ENCODE measurements at regions not wholly inside any gene's neighbourhood (a gene's known extent, or its start where the extent isn't known, plus 50 kb on each side); places are given as distances from the start of the nearest gene placed in this dataset.
"Not testable (repeated sequence)": the region's sequence is repeated elsewhere in the genome, so short reads cannot be mapped to it uniquely, and the experiment has no call there.

DNA sequence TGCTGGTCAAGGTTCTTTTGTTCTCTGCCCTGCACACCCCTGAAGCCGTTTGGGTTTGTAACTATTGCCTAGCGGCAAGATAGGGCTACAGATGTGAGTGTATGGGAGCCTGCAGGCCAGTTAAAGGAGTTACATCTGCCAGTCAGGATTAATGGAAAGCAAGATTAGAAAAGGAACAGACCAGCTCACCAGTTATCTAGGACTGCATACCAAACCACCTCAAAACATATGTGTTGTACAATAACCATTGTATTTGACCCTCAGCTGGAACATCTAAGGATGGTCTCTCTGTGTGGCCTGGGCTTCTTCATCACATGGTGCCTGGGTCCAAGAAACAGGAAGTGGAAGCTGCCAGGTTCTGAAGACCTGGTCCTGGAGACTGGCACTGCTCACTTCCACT, 52.5 kb upstream of the FBXO28 start:
- no peak for DNase-seq (ENCODE audit: low read depth)

DNA sequence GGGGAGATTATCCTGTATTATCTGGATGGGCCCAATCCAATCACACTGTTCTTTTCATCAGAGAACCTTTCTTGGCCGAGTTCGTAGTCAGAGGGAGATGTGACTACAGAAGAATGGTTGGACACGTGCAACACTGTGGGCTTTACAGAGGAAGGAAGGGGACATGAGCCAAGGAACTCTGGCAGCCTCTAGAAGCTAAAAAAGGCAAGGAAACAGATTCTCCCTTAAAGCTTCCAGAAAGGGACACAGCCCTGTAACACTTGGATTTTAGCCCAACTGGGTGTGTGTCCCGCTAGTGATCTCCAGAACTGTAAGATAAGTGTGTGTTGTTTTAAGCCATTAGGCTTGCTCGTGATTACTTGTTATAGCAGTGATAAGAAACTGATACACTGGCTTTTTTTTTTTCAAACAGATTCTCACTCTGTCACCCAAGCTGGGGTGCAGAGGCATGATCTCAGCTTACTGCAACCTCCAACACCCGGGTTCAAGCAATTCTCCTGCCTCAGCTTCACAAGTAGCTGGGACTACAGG, 53.9 kb upstream of the FBXO28 start:
- no peak for DNase-seq (ENCODE audit: low read depth)

DNA sequence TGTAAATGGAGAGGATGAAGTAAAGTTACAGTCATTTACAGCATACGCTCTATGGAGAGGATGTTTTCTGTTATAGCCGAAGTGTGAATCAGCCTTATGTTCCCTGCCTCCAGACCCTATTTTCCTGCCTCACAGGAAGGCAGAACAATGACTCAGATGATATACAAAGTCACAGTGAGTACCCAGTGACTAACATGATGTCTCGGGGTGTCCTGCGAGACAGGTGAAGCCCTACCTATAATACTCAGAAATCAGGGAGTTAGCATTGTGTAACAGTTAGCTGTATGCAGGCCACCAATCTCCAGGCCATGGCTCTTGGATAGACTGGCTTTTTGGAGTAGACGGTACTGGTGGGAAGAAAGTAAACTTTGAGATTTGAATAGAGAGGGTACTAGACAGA, 55.6 kb upstream of the FBXO28 start:
- no peak for DNase-seq (ENCODE audit: low read depth)

DNA sequence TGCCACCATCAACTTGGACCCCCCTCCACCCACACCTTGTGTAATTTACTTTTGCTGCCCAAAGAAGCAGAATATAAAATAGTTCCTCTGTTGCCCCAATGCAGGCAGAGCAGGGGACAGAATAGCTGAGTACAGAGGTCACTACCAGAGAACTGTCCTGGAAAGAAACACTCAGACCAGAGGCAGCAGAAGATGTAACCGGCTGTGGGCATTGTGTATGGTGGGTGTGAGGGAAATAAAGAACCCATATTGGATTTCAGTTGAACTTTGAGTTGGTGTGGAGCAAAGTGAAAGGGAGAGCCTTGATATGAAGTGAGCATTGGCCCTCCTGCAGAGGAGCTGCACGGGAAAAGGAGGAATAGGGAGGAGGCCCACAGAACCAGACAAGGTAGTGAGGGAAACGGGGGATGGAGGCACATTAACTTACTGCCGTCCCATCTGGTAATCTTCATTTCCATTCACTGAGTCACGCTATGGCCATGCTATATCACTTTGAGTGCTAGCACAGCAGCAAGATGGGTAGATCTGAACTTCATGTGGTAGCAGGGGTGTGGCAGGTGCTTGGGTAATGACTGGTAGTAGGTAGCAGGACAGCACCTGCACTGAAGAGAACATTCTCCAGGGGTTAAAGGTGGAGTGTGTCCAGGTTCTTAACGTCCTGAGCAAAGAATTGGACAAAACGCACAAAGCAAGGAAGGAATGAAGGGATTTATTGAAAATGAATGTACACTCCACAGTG, 56.3 kb upstream of the FBXO28 start:
- no peak for DNase-seq (ENCODE audit: low read depth)

- DNase-seq (ENCODE audit: low read depth) = no peak
Measured at GRCh38 chr1:224054611-224055010, 59.3 kb upstream of the FBXO28 start.

GRCh38 chr1:224054012-224054411, 59.9 kb upstream of the FBXO28 start:
- DNase-seq (ENCODE audit: low read depth) = no peak

DNA sequence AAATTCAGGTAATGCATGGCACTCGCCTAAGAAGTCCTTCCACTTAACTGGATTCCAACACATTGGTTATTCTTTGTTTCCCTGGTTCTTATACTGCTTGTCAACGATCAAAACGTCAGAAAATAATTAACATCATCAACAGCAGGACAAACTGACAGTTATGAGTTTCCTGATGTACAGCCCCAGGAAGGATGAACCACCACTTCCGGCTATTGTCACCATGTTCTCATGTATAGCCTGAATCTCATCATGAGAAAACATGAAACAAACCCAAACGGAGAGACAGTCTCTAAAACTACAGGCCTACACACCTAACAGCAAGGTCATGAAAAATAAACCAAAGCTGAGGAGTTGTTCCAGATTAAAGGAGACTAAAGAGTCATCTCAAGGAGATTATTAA, 60.5 kb upstream of the FBXO28 start:
- DNase-seq (ENCODE audit: low read depth) = no peak

DNA sequence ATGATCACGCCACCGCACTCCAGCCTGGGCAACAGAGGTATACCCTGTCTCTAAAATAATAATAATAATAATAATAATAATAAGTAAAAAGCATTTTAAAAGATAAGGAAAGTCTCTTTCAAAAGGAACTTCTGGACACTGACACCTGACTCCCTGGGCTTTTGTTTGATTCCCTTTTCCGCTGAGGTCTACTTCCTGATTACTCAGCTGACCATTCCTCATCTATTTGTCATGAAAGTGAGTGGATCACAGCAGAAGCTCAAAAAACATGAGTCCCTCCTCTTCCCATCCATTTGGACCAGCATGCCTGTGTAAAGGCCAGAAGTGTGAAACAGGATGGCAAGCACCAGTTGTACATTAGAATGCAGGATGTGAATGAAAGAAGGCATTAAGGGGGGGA, 61.1 kb upstream of the FBXO28 start:
- no peak for DNase-seq (ENCODE audit: low read depth)

DNA sequence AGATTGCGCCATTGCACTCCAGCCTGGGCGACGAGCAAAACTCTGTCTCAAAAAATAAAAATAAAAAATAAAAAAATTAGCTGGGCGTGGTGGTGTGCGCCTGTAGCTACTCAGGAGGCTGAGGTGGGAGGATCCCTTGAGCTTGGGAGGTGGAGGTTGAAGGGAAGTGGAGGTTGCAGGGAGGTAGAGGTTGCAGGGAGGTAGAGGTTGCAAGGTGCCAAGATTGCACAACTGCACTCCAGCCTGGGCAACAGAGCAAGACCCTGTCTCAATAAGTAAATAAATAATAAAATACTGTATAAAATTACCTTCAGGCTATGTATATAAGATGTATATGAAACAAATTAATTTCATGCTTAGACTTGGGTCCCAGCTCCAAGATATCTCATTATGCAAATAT, 62.1 kb upstream of the FBXO28 start:
- not testable (repeated sequence) for DNase-seq (ENCODE audit: low read depth)

DNA sequence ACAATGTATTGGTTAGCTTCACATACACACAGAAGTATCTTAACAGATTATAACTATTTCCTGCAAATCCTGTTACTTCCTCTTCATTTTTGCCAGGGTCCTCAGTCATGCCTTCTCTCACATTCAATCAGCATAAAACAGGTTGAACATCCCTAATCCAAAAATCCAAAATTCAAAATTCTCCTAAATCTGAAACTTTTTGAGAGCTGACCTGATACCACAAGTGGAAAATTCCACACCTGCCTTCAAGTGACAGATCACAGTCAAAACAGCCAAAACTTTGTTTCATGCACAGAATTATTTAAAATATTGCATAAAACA, 62.9 kb upstream of the FBXO28 start:
- DNase-seq (ENCODE audit: low read depth) = no peak

DNA sequence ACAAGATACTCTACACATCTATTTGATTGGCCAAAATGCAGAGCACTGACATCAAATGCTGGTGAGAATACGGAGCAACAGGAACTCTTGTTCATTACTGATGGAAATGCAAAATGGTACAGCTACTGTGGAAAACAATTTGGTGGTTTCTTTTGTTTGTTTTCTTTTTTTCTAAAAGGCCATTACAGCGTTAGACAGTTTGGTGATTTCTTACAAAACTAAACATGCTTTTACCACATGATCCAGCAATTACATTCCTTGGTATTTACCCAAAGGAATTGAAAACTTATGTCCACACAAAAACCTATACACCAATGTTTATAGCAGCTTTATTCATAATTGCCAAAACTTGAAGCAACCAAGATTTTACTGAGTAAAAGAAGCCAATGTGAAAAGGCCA, 66.4 kb upstream of the FBXO28 start:
- DNase-seq (ENCODE audit: low read depth) = no peak

- no peak for DNase-seq (ENCODE audit: low read depth)
Measured at GRCh38 chr1:224045556-224045955, 68.4 kb upstream of the FBXO28 start.

DNA sequence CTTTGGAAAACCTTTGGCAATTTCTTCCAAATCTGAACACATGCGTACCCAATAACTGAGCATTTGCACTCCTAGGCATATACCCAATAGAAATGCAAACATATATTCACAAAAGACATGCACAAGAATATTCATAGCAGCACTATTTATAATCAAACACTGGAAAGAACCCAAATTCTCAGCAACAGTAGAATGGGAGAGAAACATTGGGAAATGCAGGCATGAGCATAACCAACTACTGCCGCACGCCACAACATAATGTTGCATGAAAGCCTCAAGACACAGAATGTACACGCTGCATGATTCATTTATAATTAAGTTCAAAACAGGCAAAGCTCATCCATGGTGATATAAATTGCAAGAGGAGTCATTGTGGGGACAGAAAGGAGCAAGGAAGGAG, 69.5 kb upstream of the FBXO28 start:
- DNase-seq (ENCODE audit: low read depth) = no peak

DNA sequence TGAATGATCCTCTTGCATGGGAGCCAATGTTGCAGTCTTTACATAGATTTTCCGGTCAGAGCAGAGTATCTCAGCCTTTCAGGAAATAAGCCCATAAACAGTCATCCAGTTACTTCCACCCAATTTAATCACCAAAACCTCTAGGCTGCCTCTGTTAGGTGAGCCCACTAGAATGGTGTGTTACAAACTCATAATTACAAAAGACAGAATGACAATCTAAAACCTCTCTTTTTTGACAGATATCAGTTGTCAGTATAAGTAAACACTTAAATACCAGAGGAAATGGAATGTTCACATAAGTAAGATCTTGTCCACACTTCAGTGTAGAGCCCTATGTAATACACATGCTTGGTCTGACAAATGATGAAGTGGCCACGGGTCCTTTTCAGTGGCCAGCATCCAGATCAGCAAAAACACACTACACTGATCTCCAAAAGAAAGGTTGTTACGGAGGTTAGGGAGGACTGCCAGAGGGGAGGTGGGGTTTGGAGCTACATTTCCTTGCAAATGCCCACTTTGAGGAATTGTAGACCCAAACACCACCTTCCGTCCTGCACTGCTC, 71.3 kb upstream of the FBXO28 start:
- DNase-seq (ENCODE audit: low read depth) = no peak

DNA sequence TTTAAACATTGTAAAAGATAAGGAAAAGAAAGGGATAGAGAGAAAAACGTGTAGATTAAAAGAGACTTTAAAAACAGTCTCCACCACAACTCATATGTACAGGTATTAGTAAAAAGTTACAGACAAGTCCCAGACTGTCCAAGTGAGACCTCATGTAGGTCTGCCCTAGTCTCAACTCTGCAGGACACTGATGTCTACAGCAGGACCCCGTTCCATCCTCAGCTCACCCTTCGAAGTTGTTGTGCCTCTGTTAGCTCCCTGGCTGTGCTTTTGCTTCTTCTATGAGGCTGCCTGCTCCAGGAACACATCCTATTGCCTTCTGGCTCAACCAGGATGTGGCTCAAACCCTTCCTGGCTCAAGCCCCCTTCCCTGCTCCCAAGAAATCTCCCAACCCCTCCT, 72.9 kb upstream of the FBXO28 start:
- no peak for DNase-seq (ENCODE audit: low read depth)

- not testable (repeated sequence) for DNase-seq (ENCODE audit: low read depth)
Measured at GRCh38 chr1:224040423-224040822, 73.5 kb upstream of the FBXO28 start.

GRCh38 chr1:224040006-224040405, 73.9 kb upstream of the FBXO28 start:
- not testable (repeated sequence) for DNase-seq (ENCODE audit: low read depth)

- not testable (repeated sequence) for DNase-seq (ENCODE audit: low read depth)
Measured at GRCh38 chr1:224038832-224039231, 75.1 kb upstream of the FBXO28 start.

DNA sequence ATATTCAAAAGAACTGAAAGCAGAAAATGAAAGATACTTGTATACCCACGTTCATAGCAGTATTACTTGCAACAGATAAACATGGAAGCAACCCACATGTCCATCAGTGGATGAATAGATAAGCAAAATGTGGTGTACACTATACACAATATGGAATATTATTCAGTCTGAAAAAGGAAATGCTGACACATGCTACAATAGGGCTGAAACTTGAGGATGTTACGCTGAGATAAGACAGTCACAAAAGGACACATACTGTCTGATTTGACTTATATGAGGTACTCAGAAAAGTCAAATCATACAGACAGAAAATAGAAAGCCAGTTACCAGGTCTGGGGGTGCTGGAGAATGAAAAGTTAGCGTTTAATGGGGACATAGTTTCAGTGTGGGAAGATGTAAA, 76.5 kb upstream of the FBXO28 start:
- not testable (repeated sequence) for DNase-seq (ENCODE audit: low read depth)

DNA sequence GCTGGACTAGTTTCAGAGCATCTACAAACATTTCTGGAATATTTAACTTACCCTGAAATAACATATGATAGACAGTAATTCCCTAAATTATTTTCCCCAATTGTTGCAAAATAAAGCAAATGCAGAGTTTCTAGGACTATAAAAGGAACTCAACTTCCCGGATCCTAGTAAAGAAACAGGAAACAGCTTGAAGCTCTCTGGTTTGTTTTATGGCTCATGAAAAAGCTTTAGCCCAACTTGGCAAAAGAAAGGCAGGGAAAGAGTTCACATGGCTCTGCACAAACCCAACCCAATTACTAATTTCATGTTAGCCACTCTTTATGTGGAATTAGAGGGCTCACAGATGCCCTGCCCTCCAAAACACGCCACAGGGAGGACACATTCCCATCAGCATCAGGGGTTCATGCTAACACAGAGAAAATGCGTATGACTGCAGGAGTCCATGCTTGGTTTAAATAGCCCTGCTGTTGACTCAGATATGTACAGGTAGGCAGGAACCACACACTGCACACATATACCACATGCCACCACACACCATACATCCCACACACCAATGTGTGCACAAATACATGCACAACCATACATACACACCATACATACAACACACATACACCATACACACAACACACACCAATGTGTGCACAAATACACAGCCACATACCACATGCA, 81.2 kb upstream of the FBXO28 start:
- not testable (repeated sequence) for DNase-seq (ENCODE audit: low read depth)

- DNase-seq (ENCODE audit: low read depth) = not testable (repeated sequence)
Measured at GRCh38 chr1:224031986-224032385, 81.9 kb upstream of the FBXO28 start.

- not testable (repeated sequence) for DNase-seq (ENCODE audit: low read depth)
Measured at GRCh38 chr1:224030257-224030656, 83.7 kb upstream of the FBXO28 start.

DNA sequence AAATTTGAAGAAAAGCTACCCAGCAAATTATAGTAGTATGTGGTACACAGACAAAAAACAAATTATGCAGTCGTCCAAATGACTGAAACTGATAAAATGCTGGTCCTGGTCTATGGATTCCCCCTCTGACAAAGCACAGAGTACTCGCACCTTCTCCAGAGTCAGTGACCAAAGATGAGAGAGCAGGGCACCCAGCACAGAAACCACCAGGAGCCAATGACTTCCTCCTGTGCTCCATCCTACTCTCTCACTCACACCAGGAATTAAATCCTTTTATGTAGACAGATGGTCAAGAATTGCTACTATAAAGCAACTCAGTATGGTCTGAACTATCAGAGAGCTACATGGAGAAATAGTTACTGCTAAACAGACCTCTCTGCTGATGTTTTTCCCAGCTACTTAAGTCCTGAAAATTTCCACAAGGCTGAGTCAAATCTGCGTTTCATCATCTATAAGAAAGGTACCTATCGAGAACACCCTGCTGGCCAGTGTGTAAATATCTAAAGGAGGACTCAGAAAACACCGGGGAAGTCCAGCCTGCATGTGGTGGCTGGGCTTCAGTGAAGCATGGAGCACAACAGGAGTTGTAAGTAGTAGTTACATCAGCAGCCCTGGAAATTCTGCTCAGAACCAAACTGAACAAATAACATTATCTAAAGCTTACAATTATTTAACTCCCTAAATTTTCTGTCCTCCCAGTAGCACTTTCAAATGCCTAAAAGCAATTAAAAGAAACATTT, 84.5 kb upstream of the FBXO28 start:
- not testable (repeated sequence) for DNase-seq (ENCODE audit: low read depth)
